ENCODE measurements at regions not wholly inside any gene's neighbourhood (a gene's known extent, or its start where the extent isn't known, plus 50 kb on each side); places are given as distances from the start of the nearest gene placed in this dataset.
"Not testable (repeated sequence)": the region's sequence is repeated elsewhere in the genome, so short reads cannot be mapped to it uniquely, and the experiment has no call there.

DNA sequence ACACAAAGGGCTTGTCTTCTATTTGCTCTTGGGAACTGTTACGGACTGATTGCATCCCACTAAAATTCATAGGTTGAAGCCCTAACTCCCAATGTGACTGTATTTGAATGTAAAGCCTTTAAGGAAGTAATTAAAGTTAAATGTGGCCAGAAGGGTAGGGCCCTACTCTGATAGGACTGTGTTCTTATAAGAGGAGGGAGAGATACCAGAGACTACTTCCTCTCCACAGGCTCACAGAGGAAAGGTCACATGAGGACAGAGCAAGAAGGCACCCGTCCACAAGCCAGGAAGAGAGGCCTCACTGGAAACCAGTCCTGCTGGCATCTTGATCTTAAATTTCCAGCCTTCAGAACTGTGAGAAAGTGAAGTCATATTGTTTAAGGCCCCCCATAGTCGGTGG lies 211.9 kb downstream of the CDH26 start:
- DNase-seq (ENCODE audit: low spot score), result no peak

DNA sequence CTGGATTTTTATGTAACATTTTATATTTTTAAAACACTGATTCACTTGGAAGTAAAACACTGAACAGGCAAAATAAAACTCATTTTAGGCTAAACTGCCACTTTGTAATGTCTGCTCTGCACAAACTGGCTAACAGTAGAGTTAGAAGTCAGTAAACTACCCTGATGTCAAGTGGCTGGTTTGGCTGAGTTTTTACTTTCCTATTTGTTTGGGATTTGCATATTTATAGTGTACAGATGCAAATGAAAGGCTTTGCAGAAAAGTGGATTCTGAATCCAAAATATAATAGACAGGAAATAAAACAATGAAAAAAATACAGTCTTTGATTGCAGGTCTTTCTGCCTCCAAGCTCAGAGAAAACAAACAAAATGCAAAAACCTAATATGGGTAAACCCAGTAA lies 213.1 kb downstream of the CDH26 start:
- no peak for DNase-seq (ENCODE audit: low spot score)

DNA sequence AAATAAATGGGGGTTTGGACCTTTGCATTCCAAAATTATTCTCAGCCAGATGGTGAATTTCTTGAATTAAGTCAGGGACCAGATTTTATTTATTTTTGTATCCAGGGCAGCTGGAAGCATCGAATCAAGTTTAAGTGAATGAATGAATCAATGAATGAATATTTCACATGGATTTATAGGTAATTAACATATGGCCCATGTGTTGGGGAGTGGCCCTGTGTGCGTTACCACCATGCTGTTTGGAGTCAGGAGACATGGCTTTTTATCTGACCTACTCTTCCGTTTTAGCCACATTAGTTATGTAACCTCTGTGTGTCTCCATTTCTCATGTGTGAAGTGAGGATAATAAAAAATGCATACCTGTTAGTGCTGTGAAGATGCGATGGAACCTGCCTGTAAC lies 213.5 kb downstream of the CDH26 start:
- DNase-seq (ENCODE audit: low spot score), result no peak

DNA sequence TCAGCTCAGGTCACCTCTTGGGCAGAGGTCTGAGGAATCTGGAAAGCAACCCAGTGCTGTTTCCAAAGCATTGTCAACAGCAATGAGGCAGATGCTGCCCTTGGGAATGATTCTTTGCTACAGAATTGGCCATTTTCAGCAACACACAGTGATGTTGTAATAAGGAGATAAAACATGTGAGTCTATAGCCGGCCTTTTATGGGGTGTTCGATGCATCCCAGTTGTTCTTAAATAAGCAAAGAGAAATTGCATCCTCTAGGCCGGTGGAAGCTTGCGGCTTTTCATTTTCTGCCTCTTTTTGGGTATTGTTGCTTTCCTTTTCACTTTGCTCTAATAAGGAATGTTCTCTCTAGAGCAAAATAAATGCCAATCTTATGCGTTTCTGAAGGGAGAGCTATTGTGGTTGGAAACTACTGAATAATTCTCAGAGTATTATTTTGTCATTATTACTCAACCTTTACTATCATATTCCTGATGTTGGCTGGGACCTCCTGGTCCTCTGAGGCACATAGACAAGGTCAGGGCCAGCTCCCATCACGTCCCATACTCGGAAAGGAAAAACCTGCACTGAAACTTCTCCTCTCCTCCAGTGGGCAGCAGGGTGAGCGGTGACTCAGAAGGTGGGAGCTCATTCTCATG lies 214.2 kb downstream of the CDH26 start:
- no peak for DNase-seq (ENCODE audit: low spot score)

DNA sequence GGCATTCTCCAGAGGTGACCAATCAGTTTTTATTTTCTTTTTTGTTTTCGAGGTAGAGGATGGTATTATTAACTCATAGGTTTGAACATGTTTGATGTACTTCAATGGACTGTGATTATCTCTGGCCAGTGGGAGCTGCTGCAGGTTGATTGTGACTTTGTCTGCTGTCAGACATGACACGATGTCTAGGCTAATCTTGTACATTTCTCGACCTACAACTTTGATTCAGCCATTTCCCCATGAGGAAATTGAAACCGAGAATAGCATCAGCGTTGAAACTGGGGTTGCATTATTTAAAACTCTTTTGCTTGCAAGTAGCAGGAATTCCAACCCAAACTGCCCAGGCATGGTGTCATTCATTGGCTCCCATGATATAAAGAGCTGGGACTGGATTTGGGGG lies 218.9 kb downstream of the CDH26 start:
- DNase-seq (ENCODE audit: low spot score), result no peak

DNA sequence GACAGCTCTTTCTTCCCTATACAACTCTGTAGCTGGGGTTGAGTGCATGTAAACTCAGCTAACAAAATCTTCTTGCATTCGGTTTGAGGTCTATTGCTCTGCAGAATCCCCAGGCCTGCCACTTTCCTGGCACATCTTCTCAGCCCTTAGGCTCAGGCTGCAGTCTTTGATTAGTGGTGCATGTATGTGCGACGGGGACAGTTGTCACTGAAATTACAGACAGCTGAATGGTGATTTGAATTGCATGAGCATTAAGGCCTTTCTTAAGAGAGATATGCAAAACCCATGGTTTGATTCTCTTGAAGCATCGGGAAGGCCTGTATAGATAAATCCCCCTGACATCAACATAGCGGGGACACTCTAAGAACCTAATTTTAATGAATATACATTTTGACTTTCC lies 222.8 kb downstream of the CDH26 start:
- DNase-seq (ENCODE audit: low spot score), result no peak

DNA sequence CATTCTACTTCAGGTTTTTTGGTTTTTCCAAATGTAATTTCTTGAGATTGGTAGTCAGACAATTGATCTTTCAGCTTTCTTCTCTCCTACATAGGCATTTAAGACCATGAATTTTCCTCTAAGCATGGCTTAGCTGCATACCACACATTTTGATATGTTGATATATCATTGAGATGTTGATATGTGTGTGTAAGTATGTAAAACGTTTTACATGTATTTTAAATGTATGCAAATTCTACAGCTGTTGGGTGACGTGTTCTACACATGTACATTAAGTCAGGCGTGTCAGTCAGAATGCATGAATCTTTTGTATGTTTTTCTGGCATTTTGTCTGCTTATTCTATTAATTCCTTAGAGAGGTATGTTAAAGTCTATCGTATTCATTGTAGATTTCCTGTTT lies 228.2 kb downstream of the CDH26 start:
- no peak for DNase-seq (ENCODE audit: low spot score)

DNA sequence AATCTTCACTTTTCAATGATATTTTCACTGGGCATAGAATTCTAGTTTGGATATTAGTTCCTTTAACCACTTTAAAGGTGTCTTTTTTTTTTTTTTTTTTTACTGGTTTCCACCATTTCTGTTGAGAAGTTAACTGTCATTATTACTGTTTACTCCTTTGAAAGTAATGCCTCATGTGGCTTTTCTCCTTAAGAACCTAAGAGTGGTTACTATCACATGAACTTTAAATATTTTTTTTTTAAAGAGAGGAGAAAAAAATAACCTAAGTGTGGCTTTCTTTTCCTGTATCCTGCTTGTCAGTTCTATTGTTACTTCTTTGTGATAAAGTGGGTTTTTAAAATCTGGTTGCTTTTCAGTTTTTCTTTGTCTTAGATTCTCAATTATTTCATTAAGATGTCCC lies 229.5 kb downstream of the CDH26 start:
- no peak for DNase-seq (ENCODE audit: low spot score)

DNA sequence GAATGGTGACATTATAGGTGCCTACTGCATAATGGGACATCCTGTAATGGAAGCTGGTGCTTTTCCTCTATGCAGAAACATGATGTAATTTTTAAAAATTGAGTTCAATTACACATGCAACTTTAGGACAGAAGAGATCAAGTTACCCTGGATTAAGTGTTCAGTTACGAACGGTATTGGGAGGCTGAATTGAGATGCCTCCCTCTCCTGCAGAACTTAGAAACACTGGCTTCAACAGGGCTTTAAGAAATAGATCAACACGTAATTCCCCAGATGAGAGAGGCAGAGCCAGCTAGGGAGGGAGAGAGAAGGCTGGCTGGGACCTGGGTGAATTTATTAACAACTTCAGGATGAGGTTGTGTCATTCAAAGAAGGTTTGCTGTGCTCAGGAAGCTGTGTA lies 232.8 kb downstream of the CDH26 start:
- DNase-seq (ENCODE audit: low spot score), result no peak

DNA sequence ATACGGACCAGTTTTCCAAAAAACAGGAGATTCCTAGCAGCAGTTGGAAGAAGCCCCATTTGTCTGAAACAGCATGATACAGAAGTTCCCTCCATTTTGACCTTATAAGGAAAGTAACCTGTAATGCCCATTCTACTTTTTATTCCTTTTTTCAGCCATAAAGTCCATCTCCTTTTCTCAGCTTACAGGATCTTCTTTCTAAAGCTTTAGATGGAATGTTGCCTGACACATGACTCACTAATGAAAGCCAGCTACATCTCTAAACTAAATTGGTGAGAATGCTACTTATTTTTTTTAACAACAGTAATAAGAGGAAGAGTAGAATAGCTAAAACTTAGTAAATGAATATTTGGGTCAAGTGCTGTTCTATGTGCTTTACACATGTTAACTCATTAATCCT lies 234.1 kb downstream of the CDH26 start:
- DNase-seq (ENCODE audit: low spot score), result no peak

DNA sequence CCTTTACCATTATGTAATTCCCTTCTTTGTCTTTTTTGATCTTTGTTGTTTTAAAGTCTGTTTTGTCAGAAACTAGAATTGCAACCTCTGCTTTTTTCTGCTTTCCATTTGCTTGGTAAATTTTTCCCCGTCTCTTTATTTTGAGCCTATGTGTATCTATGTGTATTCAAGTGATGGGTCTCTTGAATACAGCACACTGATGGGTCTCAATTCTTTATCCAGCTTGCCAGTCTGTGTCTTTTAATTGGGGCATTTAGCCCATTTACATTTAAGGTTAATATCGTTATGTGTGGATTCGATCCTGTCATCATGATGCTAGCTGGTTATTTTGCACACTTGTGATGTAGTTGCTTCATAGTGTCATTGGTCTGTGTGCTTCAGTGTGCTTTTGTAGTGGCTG lies 240.9 kb downstream of the CDH26 start:
- not testable (repeated sequence) for DNase-seq (ENCODE audit: low spot score)

DNA sequence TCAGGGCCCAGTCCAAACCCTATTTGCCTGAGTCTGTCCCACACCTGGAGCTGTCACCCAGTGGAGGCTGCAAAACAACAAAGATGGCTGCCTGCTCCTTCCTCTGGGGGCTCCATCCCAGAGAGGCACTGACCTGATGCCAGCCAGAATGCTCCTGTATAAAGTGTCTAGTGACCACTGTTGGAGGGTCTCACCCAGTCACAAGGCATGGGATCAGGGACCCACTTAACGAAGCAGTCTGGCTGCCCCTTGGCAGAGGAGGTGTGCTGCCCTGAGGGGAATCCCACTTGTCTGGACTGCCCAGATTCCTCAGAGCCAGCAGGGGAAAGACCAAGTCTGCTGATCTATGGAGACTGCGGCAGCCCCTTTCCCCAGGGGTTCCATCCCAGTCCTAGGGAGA lies 241.6 kb downstream of the CDH26 start:
- no peak for DNase-seq (ENCODE audit: low spot score)

DNA sequence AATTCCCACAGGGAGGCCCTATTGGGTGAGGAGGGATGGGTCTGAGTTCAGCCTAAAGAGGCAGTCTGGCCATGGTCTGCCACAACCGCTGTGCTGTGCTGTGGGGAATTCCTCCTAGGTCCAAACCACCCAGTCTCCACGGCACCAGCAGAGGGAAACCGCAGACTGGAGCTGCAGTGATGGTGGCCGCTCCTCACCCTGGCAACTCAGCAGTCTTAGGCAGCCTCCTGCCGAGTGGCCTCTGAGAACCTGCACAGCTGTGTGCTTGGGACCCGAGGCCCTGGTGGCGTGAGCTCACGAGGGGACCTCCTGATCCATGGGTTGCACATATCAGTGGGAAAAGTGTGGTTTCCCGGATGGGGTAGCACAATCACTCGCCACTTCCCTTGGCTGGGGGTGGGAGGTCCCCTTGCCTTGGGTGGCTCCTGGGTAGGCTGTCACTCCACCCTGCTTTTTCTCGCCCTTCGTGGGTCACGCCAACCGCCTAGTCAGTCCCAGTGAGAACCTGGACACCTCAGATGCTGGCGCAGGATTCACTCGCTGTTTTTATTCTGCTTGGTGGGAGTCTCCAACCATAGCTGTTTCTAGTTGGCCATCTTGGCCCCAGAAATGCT lies 242.2 kb downstream of the CDH26 start:
- no peak for DNase-seq (ENCODE audit: low spot score)

DNA sequence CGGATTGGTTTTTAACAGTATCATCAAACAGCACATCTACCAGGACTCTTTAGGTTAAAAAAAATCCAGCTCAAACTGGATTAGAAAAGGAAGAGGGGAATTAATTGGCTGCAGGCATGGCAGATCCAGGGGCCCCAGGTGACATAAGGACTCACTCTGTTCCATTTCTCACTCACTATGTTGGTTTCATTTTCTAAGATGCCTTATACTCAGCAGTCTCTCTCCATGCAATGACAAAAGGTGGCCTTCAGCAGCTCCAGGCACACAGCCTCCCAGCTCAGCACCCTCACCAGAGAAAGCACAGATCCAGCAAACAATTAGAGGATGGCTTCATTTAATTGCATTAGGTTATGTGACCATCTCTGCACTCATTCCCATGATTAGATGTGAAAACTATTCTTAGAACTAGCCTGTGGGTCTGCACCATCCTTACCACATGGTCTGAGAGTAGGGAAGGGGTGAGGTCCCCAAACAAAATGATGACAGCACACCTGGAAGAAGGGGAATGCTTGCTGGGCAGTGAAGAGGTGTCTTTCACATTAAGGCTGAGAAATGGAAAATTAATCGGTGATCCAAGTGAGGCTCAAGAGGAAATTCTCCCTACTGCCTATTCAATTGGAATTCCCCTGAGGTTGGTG lies 243.1 kb downstream of the CDH26 start:
- no peak for DNase-seq (ENCODE audit: low spot score)

DNA sequence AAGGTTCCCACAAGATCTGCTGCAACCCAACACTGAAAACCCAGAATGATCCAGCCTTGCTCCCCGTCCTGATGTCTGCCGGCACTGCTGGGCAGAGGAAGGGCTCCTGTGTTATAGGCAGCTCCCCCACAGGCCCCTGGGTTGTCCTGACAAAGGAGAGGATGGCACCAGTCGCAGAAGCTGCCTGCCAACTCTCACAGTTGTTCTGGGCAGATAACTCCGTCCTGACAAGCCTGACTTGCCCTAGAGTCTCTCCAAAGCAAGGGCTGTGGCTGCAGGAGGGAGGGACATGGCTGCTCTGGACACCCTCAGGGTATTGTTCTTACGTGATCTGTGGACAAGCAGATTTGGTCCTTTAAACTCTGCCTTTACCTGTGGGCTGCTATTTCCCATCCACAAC lies 243.8 kb downstream of the CDH26 start:
- DNase-seq (ENCODE audit: low spot score), result no peak

DNA sequence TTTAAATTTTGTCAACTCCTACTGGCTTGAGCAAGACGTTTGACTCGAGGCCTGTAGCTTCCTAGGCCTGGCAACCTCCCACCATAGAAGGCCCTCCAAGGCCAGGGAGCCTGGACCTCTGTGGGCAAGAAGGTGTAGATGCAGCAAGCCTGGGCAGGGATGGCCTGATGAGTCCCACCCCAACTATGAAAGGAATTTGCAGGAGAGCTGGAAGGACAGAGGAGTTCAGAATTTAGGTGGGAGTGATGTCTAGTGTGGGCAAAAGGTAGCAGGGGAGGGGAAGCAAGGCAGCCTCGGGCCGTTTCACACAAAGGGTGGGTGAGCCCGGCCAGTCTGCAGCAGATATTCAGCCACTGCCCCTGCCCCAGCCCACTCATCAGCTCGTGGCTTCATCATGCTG lies 245.2 kb downstream of the CDH26 start:
- DNase-seq (ENCODE audit: low spot score), result no peak

DNA sequence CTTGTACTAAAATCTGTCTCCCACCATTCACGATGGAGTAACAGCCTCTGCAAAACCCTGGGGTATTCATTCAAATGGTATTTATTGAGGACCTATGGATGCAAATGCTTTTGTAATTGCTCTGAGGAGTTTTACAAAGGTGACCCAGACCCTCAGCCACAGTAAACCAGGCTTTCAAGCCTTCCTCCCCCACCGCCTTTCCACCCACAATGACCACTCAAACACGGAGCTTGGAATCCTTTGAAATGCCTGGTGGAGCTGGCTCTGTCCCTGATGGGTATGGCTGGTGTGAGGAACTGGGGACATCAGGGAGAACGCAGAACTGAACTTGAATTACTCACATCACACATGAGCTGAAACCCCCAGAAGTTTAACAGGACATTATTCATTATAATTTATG lies 246.4 kb downstream of the CDH26 start:
- DNase-seq (ENCODE audit: low spot score), result no peak

DNA sequence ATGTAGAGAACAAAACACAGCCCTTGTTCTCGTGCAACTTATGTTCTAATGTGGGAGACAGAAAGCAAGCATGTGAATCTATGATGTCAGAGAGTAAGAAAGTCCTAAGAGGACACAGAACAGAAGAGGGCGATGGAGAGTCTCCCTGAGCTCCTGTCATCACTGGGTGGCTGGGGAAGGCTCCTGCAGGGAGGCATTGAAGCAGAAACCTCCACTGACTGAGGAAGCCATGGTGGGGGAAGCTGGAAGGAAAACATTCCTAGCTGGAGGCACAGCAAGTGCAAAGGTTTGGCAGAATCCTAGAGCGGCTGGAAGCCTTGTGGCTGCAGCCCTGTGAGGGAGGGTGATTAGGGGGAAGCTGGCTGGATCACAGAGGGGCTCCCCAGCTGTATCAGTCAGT lies 248.0 kb downstream of the CDH26 start:
- DNase-seq (ENCODE audit: low spot score), result peak; percentile 33

DNA sequence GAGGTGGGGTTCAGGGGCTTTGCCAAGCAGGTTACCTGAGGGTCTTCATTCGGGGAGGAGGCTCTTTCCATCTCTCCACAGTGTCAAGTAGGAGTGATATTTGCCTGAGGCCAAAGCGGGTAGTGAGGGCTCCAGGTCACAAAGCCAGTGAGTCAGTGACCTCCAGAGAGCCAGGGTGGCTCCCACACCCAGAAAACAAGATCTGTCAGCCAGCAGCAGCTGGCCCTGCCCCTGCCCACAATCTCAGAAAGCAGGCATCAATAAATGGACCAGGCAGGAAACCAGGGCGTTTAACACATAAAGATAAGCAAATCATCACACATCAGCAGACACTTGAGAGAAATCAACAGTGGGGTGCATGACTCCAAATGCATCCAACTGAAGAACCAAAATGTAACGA lies 250.8 kb downstream of the CDH26 start:
- no peak for DNase-seq (ENCODE audit: low spot score)

DNA sequence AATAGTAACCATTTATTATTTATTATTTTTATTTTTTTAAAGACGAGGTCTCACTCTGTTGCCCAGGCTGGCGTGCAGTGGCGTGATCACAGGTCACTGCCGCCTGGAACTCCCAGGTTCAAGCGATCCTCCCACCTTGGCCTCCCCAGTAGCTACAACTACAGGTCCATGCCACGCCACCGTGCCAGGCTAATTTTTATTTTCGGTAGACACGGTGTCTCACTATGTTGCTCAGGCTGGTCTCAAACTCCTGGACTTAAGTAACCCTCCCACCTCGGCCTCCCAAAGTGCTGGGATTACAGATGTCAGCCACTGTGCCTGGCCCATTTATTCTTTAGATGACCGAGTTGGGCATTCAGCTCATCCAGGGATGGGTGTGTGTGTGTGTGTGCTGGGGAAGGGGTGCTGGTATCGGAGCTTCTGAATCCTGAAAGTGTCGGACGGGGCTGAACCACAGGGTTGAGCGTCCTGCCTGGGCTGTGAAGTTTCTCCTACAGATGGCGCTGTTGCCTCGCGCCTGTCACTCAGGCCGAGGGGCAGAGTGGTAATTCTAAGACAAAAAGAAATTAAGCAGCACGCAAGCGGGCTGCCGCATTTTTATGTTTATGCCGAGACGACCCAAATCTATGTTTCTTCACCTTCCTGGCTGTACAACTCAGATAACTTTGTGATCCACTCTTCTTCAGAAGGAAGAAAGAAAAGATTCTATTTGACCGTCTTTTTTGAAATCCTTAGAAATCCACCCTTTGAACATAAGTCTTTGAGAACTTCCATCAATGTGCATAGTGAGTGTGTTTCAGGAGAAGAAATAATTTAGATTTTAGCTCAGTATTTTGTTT lies 252.8 kb downstream of the CDH26 start:
- no peak for DNase-seq (ENCODE audit: low spot score)

DNA sequence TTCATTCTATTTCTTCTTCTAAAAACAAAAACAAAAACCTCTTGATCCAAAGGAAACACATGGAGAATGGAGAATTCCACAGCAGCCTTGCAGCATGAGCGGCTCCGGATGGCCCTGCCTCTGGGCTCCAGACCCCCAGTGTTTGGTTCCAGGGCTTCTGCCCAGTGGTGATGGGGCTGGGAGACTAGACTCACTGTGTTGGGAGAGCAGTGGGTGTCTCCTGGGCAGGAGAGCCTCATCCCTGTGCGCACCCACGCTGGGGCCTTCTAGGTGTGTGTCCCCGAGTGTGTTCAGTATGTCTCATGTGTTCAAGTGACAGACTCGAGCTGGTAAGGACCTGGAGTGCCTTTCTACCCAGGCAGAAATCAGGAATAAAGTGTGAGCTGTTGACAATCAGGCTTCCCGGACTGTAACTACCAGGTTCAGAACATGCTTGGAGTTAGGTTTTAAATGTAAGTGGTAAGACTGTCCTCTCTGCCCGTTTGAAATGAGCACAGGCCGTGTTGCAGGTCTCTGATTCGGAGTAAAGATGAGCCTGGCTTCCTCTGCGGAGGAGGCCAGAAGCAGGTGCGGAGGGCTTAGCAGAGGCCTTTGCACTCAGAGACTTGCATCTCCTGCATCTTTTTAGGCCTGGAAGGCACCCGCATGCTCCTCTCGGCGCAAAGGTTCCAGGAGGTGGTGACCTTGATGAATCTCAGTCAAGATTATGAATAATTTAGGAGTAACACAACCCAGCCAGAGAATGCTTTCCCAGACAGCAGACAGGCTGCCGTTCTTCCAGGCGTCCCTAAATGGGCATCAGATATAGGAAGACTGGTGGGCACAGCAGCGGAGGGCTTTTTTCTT lies 253.6 kb downstream of the CDH26 start:
- no peak for DNase-seq (ENCODE audit: low spot score)

DNA sequence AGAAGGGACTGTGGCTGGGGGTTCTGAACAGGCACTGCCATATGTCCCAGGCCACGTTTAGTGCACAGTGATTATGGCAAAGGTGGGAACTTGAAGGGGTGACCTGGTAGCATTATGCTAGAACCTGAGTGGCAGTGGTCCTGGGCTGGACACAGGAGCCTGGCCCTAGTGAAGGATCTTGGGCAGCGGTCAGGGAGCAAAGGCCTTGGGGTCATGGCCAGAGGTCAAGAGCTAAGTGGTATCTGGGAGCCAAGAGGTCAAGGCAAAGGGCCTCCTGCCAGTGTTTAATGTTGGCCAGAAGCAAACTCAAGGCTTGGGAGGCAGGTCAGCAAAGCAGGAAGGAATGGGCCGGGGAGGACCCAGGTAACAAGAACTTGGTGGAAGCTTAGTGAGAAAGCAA lies 254.5 kb downstream of the CDH26 start:
- DNase-seq (ENCODE audit: low spot score), result no peak

Measured in H4 (cell line).